Parathyroid adenoma (tissue), 2 donors: ENCODE measurements at regions not wholly inside any gene's neighbourhood (a gene's known extent, or its start where the extent isn't known, plus 50 kb on each side); places are given as distances from the start of the nearest gene placed in this dataset.
"Not testable (repeated sequence)": the region's sequence is repeated elsewhere in the genome, so short reads cannot be mapped to it uniquely, and the experiment has no call there.

Source experiments
- H2AFZ ChIP-seq: fragments of 300-600 bp; sonication (generic); one replicate; pipeline ENCODE4 v1.7.0; 2017; ENCODE audit warnings: antibody characterized with exemption, mild to moderate bottlenecking
- H3K27ac ChIP-seq: fragments of 300-600 bp; sonication (generic); one replicate; pipeline ENCODE4 v1.7.0; 2017
- H3K27me3 ChIP-seq: fragments of 300-600 bp; sonication (generic); one replicate; pipeline ENCODE4 v1.7.0; 2017; ENCODE audit warnings: low read length; ENCODE audit not compliant: control insufficient read depth, insufficient read depth
- H3K36me3 ChIP-seq: fragments of 300-600 bp; sonication (generic); one replicate; pipeline ENCODE4 v1.7.0; 2017; ENCODE audit warnings: low read length; ENCODE audit not compliant: control insufficient read depth, insufficient read depth
- H3K4me1 ChIP-seq: fragments of 300-600 bp; sonication (generic); one replicate; pipeline ENCODE4 v1.7.0; 2017; ENCODE audit warnings: control low read depth
- H3K4me2 ChIP-seq: fragments of 300-600 bp; sonication (generic); one replicate; pipeline ENCODE4 v1.7.0; 2017; ENCODE audit warnings: low read length
- H3K4me3 ChIP-seq: fragments of 300-600 bp; sonication (generic); one replicate; pipeline ENCODE4 v1.7.0; 2017; ENCODE audit warnings: low read depth, low read length
- H3K79me2 ChIP-seq: fragments of 300-600 bp; sonication (generic); one replicate; pipeline ENCODE4 v1.7.0; 2017; ENCODE audit warnings: control low read depth
- H3K9ac ChIP-seq: fragments of 300-600 bp; sonication (generic); one replicate; pipeline ENCODE4 v1.7.0; 2017; ENCODE audit warnings: mild to moderate bottlenecking
- H3K9me3 ChIP-seq: fragments of 300-600 bp; sonication (generic); one replicate; pipeline ENCODE4 v1.7.0; 2017; ENCODE audit warnings: low read length; ENCODE audit not compliant: control insufficient read depth
- TF ChIP-seq, protein P1 (sequence below): fragments of 300-600 bp; sonication (generic); IDR thresholded peaks from one replicate; pipeline ENCODE4 v1.7.0; 2017; ENCODE audit warnings: antibody characterized with exemption, mild to moderate bottlenecking
- donor health status: primary hyperparathyroidism.

DNA sequence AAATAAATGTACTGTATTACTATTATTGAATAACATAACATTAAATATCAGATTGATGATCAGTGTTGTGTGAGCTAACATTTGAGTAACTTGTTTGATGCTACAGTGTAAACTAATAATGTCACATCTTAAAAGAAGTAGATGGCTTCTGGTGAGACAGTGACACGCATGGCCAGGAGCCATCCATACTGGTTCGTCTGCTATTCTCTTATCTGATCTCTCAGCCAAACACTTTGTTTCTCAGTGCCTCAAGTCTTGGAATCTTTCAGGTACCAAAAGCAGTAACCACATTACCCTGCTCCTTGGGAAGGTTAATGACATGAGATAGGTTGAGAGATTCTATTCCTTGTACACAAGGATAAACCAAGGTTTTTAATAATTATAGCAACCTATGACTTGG is 198.1 kb upstream of the IGFBP7 start:
- no peaks in the 10 kb centered on the region for H3K27me3 ChIP-seq
- H3K4me3 ChIP-seq: no peak overlapping the region
- H3K9ac ChIP-seq: no peak overlapping the region
- H3K79me2 ChIP-seq: no peaks in the 10 kb centered on the region
- no peak overlapping the region for H3K27ac ChIP-seq
- no peaks in the 10 kb centered on the region for H3K9me3 ChIP-seq
- H3K4me1 ChIP-seq: no peaks in the 10 kb centered on the region
- H2AFZ ChIP-seq: no peak overlapping the region
- TF ChIP-seq, protein P1, sequence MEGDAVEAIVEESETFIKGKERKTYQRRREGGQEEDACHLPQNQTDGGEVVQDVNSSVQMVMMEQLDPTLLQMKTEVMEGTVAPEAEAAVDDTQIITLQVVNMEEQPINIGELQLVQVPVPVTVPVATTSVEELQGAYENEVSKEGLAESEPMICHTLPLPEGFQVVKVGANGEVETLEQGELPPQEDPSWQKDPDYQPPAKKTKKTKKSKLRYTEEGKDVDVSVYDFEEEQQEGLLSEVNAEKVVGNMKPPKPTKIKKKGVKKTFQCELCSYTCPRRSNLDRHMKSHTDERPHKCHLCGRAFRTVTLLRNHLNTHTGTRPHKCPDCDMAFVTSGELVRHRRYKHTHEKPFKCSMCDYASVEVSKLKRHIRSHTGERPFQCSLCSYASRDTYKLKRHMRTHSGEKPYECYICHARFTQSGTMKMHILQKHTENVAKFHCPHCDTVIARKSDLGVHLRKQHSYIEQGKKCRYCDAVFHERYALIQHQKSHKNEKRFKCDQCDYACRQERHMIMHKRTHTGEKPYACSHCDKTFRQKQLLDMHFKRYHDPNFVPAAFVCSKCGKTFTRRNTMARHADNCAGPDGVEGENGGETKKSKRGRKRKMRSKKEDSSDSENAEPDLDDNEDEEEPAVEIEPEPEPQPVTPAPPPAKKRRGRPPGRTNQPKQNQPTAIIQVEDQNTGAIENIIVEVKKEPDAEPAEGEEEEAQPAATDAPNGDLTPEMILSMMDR: no peak
- no peaks in the 10 kb centered on the region for H3K36me3 ChIP-seq
- no peak overlapping the region for H3K4me2 ChIP-seq

DNA sequence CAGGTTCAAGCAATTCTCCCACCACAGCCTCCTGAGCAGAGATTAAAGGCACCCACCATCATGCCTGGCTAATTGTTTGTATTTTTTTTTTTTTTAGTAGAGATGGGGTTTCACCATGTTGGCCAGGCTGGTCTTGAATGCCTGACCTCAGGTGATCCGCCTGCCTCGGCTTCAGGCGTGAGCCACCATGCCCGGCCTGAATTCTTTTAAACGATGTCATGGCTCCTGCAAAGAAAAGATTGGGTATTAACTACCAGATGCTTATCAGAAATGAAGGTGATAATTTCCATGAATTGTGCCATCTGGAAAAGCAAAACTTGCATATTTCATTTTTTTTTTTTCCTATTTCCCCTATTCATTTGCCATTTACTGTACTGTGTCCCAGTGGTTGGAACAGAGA is 195.7 kb upstream of the IGFBP7 start:
- no peaks in the 10 kb centered on the region for H3K4me1 ChIP-seq
- H3K27ac ChIP-seq: no peak overlapping the region
- no peaks in the 10 kb centered on the region for H3K79me2 ChIP-seq

DNA sequence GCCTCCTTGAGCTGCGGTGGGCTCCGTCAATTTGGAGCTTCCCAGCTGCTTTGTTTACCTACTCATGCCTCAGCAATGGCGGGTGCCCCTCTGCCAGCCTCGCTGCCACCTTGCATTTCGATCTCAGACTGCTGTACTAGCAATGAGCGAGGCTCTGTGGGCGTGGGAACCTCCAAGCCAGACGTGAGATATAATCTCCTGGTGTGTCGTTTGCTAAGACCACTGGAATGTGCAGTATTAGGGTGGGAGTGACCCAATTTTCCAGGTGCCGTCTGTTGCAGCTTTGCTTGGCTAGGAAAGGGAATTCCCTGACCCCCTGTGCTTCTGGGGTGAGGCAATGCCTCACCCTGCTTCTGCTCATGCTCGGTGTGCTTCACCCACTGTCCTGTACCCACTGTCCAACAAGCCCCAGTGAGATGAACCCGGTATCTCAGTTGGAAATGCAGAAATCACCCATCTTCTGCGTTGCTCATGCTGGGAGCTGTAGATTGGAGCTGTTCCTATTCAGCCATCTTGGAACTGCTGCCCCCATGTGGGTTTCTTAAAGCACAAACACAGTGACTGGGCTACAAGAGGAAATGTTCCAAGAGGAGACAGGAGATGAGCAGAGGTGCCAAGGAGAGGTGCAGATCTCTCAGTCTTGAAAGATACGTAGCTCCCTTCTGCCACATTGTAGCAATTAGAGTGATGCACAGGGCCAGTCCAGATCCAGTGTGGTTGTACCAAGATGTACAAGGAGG is 193.0 kb upstream of the IGFBP7 start:
- Histone ChIP-seq H2AFZ (no peak overlapping the region), H3K27ac (no peak overlapping the region), H3K4me1 (no peaks in the 10 kb centered on the region), H3K27me3 (no peaks in the 10 kb centered on the region), H3K36me3 (no peaks in the 10 kb centered on the region), H3K79me2 (no peaks in the 10 kb centered on the region), H3K4me2 (no peak overlapping the region), H3K9ac (no peak overlapping the region), H3K4me3 (no peak overlapping the region), H3K9me3 (no peaks in the 10 kb centered on the region)
- TF ChIP-seq, protein P1: no peak

More for the DNA sequence above, 195.7 kb upstream of the IGFBP7 start:
- Histone ChIP-seq H3K27me3 (no peaks in the 10 kb centered on the region), H3K36me3 (no peaks in the 10 kb centered on the region), H2AFZ (no peak overlapping the region), H3K9ac (no peak overlapping the region), H3K9me3 (no peaks in the 10 kb centered on the region), H3K4me2 (no peak overlapping the region), H3K4me3 (no peak overlapping the region)
- TF ChIP-seq, protein P1: no peak

DNA sequence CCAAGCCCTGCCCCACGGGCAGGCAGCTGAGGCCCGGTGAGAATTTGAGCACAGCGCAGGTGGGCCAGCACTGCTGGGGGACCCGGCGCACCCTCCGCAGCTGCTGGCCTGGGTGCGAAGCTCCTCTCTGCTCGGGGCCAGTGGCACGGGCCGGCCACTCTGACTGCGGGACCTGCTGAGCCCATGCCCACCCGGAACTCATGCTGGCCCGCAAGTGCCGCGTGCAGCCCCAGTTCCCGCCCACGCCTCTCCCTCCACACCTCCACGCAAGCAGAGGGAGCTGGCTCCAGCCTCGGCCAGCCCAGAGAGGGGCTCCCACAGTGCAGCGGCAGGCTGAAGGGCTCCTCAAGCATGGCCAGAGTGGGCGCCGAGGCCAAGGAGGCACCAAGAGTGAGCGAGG is 190.1 kb upstream of the IGFBP7 start:
- H3K36me3 ChIP-seq, H3K4me2 ChIP-seq, H3K4me1 ChIP-seq, H3K79me2 ChIP-seq, H3K9me3 ChIP-seq, H3K9ac ChIP-seq, H3K4me3 ChIP-seq, H2AFZ ChIP-seq, H3K27ac ChIP-seq, H3K27me3 ChIP-seq: not testable (repeated sequence)

DNA sequence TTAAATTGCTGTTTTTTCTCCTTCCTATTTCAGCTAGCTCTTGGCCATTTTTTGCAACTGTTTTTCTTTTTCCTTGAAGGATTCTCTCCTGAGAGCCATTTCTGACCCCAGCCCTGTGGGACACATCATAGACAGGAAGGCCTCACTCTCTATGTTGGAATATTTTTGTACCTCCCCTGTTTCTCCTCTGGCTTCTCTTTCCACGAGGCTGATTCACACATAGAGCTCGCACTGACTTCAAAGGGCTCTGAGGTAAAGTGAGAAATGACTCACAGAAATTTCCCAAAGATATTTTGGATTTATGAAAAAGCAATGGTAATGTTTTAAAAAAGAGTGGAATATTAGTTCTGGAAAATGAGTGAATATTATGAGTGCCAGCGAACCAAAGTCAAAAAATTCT is 181.7 kb upstream of the IGFBP7 start:
- Histone ChIP-seq H3K27me3 (no peaks in the 10 kb centered on the region), H2AFZ (no peak overlapping the region), H3K4me3 (no peak overlapping the region), H3K4me1 (no peaks in the 10 kb centered on the region), H3K9me3 (no peaks in the 10 kb centered on the region), H3K9ac (no peak overlapping the region), H3K36me3 (no peaks in the 10 kb centered on the region), H3K79me2 (no peaks in the 10 kb centered on the region), H3K27ac (no peak overlapping the region), H3K4me2 (no peak overlapping the region)
- TF ChIP-seq, protein P1: no peak
